IMR-90 (cell line): ENCODE measurements at regions not wholly inside any gene's neighbourhood (a gene's known extent, or its start where the extent isn't known, plus 50 kb on each side); places are given as distances from the start of the nearest gene placed in this dataset.
"Not testable (repeated sequence)": the region's sequence is repeated elsewhere in the genome, so short reads cannot be mapped to it uniquely, and the experiment has no call there.

ENCODE experiments used
- POLR2A ChIP-seq: IDR thresholded peaks from 2 replicates; pipeline ENCODE4 v1.6.1; 2012; ENCODE audit warnings: mild to moderate bottlenecking, low read depth, low read length
- RCOR1 ChIP-seq: IDR thresholded peaks from 2 replicates; pipeline ENCODE4 v1.6.1; 2012; ENCODE audit warnings: mild to moderate bottlenecking, low read length, improper control_type of control experiment; ENCODE audit not compliant: insufficient replicate concordance

GRCh38 chr7:106579086-106579485 is 81.9 kb downstream of the CCDC71L start:
- TF ChIP-seq POLR2A, RCOR1: not testable (repeated sequence)
